NCI-H82 (cell line): ENCODE measurements at regions not wholly inside any gene's neighbourhood (a gene's known extent, or its start where the extent isn't known, plus 50 kb on each side); places are given as distances from the start of the nearest gene placed in this dataset.
"Not testable (repeated sequence)": the region's sequence is repeated elsewhere in the genome, so short reads cannot be mapped to it uniquely, and the experiment has no call there.

Experiments used
- DNase-seq: peaks from one replicate; lab custom pipeline; 2025; lab: John Stamatoyannopoulos, UW

DNA sequence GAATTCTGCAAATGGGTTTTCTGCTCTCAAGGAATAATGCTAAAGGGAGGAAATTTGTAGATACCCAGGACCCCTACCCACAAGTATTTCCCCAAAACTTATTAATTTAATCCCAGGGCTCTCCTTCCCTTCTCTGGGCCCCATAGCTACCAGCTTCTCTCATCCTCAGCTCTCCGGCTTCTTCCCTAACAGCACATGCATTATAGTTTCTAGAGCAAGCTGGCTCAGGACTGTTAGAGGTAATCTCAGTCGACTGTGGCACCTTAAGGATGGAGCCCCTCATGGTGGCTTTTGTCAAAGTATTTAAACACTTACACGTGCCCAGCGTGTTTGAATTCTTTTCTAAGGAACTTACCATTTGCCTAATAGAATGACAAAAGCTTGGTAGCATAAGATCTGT, 252.5 kb upstream of the GAS1 start:
- DNase-seq: no peak

DNA sequence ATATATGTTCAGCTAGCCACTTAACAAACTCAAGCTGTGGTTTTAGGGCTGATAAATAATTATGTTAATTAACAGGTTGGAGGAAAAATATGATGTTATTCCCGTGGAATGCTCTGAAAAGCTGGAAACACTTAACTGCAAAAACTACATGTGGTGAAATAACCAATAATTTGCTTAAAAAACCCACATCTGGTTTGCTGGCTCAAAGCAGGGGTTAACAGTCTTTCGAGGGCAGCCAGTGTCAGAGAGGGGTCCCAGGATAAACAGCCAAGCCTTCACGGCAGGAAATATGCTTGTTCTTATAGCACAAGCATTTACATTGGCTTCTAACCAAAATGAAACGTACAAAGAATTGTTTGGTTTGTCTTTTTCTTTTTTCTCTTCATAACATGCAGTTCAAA, 254.0 kb upstream of the GAS1 start:
- DNase-seq: no peak

DNA sequence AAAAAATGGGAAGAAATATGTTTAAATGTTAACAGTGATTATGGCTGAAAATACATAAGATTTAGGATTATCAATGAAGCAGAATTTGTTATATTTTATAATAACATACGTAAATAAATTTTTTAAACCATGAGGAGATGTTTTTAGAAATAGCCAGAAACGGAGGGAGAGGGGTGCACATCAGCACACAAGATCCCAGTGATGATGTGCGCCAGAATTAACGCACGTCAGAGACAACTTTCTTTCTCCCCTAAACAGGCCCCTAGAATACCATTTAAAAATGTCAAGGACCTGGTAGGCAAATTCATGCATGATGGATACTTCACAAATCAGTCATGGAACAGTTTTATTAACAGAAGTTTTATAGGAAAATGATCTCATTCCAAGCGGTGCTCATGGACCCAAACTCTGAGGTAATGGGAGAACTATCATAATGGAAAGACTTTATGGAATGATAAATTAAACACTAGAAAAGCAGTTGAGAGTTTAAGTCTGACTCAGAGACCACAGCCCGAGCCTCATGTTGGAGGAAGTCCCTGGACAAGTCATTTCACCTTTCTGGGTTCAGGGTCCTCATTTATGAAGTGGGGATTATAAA, 258.9 kb upstream of the GAS1 start:
- no peak for DNase-seq

DNA sequence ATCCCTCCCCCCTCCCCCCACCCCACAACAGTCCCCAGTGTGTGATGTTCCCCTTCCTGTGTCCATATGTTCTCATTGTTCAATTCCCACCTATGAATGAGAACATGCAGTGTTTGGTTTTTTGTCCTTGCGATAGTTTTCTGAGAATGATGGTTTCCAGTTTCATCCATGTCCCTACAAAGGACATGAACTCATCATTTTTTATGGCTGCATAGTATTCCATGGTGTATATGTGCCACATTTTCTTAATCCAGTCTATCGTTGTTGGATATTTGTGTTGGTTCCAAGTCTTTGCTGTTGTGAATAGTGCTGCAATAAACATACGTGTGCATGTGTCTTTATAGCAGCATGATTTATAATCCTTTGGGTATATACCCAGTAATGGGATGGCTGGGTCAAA, 263.4 kb upstream of the GAS1 start:
- not testable (repeated sequence) for DNase-seq

DNA sequence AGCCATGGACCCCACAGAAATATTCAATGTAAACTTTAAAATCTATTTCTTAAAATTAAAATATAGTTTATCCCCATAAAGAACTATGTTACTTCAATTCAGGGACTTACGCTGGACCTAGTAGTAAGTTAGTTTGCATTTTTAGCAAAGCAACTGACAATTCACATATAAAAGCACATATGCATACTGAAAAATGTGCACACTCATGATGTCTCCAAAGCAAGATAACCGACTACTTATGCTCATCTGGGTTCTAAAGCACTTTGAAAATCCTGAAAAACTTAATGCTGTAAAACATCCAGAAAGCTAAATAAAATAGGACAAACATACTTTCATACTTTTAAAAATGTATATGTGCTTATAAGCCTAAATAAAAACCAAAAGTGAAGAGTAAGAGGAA, 264.4 kb upstream of the GAS1 start:
- DNase-seq: no peak

DNA sequence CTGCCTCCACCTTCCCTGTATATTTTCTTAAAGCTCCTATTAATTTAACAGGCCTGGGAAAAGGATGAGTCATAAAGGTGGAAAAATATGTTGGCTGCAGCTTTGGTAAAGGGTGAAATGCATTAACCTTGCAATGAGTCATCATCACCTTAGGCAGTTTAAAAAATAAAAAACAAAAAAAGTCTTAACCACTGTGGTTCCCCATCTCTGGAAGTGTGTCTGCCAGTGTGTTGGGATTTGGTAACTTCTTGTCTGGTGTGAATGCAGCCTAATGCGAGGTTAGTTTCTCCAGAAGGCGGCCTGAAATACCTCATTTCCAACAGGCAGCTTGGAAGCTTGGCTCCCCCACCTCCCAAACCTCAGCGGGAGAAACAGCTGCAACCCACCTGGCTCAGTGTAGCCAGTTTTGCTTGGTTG, 265.3 kb upstream of the GAS1 start:
- no peak for DNase-seq

DNA sequence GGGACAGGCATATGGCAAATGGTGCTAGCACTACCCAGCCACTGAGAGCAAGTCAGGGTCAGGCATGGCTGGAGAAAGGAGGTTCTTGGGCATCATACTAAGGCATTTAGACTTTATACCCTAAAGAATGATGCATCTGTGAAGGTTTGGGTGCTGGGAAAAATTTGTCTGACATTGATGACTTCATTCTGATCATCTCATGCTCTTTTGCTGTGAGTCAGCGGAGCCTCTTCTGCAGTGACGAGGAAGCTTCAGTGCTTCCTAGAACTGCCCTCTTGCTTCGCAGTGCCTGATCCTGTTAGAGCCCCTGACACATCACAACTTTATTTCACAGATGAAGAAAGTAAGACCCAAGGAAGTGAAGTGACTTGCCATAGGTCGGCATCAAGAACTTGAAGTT, 266.6 kb upstream of the GAS1 start:
- no peak for DNase-seq

DNA sequence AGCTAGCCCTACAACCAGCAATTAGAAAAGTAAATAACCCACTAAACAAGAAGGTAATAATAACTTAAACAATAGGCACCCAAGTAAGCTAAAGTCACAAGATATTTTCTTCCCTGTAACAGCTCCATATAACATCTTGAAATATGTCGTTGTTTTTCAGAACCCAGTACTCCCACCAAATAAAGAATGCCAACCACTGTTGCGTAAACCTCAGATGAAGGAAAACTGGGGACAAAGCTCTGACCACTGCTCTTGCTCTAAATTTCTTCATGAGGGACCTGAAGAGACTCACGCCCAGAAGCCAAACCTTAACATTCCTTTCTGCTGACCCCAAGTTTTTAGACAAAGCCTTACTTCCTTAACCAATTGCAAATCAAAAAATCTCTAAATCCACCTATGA, 267.7 kb upstream of the GAS1 start:
- DNase-seq: no peak

DNA sequence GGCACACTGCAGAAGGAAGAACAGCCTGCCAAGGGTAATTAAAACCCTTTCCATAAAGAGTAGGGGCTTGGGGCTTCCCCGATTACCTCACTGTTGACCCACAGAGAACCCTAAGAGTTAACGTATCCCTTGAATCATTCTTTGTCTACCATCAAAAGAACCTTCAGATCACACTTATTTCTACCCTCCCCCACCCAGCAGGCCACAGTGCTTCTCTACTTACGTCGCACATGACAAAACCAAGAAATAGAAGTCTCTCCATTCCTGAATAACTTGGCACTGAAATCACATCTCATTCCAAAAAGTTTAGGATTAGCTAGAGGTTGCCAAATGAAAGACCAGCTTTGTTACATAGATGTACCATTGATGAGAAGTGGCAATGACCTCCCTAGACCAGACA, 268.7 kb upstream of the GAS1 start:
- no peak for DNase-seq

DNA sequence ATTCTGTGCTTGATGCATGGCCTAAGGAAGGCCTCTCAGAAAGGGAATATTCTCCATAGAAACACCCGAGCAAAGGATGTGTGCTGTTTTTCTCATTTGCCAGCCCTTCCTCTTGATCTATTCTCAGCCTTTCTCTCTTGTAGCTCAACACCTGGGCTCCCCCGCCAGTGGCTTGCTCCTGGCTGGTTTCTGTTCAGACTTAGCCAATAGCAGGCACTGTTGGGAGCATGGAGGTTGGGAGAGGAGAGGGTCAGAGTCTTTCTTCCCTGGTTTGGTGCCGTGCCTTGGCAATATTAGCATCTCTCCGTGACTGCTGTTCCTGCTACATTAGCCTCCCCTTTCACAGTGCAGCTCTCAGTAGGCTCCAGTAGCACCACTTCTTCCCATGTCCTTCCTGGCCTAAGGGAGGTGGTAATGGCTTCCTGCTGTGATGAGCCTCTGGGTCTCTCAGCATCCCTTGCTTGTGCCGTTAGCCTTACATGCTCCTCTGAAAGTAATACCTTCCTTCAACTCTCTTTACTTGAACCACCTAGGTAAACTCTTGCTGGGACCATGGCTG, 269.7 kb upstream of the GAS1 start:
- no peak for DNase-seq

DNA sequence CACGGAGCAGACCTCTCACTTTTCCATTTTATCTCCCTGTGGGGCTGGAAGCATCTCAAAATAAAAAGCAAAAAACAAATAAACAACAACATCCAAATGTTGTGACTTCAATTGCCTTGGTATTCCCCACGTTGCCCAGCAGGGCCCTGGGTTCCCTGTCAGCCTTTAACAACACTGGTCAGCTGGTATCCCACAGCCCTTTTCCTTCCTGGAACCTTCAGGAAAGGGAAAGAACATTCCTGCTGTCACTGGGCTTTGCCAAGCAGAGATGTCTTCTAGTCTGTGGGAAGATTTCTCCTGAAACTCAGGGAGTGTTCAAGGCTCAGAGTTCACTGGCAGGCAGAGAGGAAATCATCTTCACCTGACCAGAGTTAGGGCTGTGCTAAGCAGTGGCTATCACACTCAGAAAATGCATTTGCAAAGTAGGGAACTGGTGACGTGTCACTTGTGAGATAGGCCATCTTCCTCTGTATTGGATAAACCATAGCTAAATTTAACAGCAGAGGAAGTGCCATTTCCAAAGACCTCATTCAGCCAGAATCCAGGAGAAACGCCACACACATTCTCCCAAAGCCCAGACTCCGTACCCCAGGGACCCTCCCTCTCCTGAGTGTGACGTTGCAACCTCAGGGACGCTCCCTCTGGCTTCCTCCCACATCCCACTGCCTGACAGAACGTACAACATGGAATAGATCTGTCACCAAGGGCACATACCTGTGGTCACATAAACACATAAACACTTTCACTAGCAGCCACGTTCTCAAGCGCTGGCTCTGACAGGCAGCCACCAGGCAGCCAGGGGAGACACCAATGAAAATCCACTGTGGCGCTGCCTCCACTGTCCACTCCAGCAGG, 274.0 kb upstream of the DAPK1 start:
- DNase-seq: no peak

DNA sequence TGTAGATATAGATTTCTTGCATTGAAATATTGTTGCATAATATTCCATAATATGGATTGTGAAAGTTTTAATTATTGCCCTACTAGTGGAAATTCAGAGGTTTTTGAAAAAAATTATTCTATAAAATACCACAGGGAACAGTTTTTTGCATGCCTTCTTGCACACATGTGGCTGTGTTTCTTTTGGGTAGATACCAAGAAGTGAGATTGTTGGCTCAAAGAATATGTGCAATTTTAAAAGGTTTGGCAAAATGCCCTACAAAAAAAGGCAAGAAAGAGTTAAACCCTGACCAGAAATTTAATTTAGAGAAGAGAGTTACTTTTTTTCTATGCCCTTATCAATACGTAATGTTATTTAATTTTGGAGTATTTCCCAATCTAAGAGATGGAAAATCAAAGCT, 270.8 kb upstream of the DAPK1 start:
- DNase-seq: no peak

DNA sequence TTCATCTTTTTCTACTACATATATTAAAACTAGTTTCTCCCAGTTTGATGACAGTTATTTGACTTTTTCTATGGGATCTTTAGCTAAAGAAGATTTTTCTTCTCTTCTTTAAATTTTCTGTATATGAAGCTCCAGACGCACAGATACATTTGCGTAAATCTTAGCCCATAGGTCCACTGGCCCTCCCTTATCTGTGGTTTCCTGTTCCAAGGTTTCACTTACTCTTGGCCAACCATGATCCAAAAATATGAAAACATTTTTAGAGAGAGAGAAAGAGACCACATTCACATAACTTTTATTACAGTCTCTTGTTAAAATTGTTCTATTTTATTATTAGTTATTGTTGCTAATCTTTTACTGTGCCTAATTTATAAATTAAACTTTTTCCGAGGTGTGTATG, 270.2 kb upstream of the DAPK1 start:
- no peak for DNase-seq

DNA sequence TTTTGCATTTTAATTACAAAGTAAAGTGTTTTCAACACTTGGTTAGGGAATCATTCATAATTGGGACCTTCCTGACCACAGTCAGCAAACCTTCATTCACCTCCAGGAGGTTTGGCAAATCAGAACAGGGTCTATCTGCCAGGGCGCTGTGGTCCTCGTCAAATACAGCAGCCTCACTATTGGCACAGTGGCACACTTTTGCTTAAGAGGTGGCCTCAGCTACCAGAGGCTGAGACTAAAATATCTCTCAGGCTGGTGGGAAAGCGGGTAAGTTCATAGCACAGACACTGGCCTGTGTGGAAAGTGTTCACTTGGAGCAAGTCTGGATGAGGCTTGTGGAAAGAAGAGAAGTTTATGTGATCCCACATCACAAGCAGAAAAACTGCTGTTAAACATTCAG, 268.6 kb upstream of the DAPK1 start:
- DNase-seq: no peak

DNA sequence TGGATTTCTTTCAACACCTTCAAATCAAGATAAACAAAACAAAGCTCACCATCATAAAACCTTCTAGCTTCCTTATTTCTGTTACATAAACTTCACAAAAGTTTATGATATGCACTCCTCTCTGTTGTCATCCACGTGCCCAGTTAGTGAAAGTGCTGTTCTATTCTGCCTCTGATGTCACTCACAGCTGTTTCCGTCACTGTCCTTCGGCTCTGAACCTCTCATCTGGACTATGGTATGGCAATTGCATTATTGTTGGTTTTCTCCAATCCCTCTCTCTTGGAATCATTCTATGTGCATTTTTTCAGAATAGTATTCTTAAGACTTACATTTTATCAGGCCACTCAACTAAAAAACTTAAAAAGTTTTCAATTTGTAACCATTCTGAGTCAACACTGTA, 264.2 kb upstream of the DAPK1 start:
- no peak for DNase-seq

DNA sequence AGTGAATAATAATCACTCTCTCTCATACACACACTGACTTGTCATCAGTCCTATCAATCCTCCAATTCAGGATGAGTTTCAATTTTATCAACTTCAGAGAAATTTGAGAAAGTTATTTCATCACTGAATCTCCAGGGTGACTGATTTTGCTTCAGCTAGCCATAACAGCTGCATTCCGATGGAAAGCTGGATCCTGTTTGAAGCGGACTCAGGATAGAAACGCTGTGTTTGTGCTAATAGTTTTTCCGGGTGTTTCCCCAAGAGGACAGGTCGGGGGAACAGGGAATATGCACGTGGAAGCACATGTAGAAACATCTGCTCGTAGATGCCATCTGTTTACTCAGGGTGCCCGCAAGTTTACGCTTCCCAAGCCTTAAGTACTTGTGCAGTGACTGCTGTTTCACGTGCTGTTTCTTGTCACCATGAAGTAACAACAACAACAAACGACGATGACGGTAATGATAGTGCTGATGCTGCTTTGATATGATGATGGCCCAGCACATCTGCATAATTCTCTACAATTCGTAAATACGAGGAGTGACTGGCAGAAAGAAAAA, 263.7 kb upstream of the DAPK1 start:
- DNase-seq: no peak

DNA sequence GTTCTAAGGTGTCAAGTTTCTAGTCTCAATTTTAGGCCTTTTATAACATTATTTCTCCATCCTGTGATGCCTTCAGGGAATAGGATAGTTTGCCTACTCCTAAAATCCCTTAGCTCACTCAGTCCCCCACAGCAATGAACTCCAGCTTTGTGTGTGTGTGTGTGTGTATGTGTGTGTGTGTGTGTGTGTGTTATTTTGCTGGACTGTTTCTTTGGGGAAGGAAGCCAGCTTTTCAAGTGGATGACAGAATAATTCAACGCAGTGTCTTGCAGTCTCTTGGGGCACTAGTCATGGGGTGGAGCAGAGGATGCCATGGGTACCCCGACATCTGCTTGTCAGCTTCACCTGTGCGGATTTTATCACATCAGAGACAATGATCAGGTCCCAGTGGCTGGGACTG, 262.8 kb upstream of the DAPK1 start:
- DNase-seq: no peak

DNA sequence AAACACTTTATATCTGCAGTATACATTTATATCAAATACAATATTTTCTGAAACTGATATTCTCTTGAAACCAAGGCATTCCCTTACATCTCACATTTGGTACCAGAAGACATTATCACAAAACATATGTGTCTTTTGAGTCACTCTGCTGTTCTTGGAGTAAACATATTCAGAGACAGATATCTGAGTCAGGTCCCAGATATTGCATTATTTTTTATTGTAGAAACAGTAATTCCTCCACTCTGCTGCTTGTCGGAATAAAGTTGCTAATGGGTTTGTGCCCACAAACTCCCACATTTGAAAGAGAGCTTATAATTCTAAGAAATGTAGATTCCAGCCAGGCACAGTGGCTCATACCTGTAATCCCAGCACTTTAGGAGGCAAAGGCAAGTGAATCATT, 261.1 kb upstream of the DAPK1 start:
- no peak for DNase-seq

DNA sequence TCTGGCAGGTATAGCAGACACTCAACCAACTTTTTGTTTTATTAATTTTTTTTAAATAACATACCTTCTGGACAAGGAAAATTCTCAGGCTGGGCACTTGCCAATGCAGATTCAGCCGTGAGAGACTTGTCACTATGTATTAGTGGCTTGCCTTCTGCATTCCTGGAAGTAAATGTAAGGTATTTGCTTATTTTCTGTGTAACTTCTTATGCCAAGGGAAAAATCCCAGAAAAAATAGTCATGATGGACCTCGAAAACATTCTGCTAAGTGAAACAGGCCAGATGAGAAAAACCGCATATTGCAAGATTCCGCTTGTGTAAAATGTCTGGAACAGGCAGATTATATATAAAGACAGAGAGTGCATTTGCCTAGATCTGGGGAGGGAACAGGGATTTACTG, 260.3 kb upstream of the DAPK1 start:
- DNase-seq: no peak

DNA sequence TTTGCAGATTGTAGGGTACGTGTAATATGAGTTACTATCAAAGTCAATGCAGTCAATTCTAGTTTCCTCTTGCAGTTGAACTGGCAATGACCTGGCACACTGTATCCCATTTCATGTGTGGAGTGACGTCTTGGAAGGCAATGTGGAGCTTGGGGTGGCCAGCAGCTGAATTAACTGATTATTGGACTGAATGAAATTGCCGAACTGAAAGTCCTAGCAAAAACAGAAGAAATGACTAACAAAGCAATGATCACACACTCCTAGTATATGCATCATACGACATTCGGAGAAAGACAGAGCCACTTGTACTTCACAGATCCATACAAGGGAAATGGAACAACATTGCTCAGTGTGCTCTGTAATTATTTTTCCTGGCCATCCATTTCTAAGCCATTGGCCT, 259.1 kb upstream of the DAPK1 start:
- DNase-seq: no peak

DNA sequence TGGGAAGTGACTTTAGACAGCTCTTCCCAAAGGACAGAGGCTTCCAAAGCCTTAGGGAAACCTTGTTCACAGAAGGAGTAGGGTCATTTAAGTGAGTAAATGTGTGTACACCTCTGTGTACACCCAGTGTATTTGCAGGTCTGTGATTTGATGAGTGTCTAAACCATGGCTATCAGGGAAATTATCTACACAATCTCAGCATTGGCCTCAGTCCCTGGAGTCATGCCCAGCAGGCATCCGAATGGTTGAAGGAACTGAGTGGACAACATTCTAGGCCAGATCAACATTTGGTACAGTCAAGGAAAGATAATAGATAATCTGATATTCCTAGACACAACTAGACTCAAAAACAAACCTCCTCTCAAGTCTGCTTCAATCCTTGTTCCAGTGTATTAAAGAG, 258.4 kb upstream of the DAPK1 start:
- DNase-seq: no peak

DNA sequence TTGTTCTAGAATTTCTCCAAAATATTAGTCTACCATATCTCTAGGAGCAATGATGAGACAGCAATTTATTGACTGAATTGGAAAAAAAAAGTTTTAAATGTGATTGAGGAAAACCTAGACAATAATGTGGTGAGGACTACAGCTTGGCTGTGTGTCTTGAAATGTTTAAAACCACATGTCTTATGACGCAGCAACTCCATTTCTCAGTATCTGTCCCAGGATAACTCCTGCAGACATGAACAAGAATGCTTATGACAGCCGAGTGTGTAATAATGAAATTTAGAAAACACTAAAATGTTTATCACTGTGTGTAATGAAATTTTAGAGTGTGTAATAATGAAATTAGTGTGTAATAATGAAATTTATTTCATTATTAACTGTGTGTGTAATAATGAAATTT, 254.1 kb upstream of the DAPK1 start:
- DNase-seq: no peak

DNA sequence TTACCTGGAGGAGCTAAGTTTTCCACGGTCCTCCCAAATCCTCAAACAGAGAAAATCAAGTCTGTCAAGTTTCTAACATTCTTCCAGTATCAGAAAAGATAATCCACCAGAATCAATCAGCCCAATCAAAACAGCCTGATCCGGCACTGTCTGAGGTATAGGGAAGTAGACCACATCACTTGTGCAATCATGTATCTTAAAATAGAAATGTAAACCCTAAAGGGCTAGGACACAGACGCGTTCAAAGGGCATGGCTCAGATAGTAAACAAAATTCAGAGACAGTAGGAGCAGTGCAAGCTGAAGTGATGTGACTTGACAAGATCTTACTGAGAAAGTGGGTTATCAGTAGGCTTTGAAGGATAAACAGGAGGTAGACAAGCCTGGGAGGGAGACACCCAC, 252.4 kb upstream of the DAPK1 start:
- no peak for DNase-seq
